ENCODE measurements at regions not wholly inside any gene's neighbourhood (a gene's known extent, or its start where the extent isn't known, plus 50 kb on each side); places are given as distances from the start of the nearest gene placed in this dataset. TPM values are rescaled to one million over a fixed set of nuclear protein-coding genes. Genes with fewer than 3 reads are reported as not detected.

Small RNA genes lying in the stretch of these regions (microRNA-seq; reads per million reads assigned to microRNA genes)
- not detected for gene MIR4435-2 (ENCODE audit: borderline microRNAs expressed)
